HFFc6 (cell line): ENCODE measurements at regions not wholly inside any gene's neighbourhood (a gene's known extent, or its start where the extent isn't known, plus 50 kb on each side); places are given as distances from the start of the nearest gene placed in this dataset.

Source experiments
- DNase-seq: peaks from one replicate; pipeline ENCODE4 v3.0.0-alpha.2; 2018
- H3K27ac Mint-ChIP-seq: 2 replicates; pipeline ENCODE4 v1.8.0; 2020; ENCODE audit warnings: mild to moderate bottlenecking, mixed read lengths
- H3K27me3 Mint-ChIP-seq: 2 replicates; pipeline ENCODE4 v1.8.0; 2021; ENCODE audit warnings: mild to moderate bottlenecking, moderate library complexity, mixed read lengths; ENCODE audit not compliant: insufficient read depth
- H3K36me3 Mint-ChIP-seq: 2 replicates; pipeline ENCODE4 v1.8.0; 2021; ENCODE audit warnings: low read depth, mixed read lengths
- H3K4me1 Mint-ChIP-seq: 2 replicates; pipeline ENCODE4 v1.8.0; 2020; ENCODE audit warnings: low read depth, mixed read lengths
- H3K4me3 Mint-ChIP-seq: 2 replicates; pipeline ENCODE4 v1.8.0; 2020; ENCODE audit warnings: mild to moderate bottlenecking, moderate library complexity, mixed read lengths
- H3K9me3 Mint-ChIP-seq: 2 replicates; pipeline ENCODE4 v1.8.0; 2020; ENCODE audit warnings: mild to moderate bottlenecking, mixed read lengths
- CTCF ChIP-seq: fragments of 200-600 bp; sonication (generic); IDR thresholded peaks from 2 replicates; pipeline ENCODE4 v1.5.0; 2021; ENCODE audit warnings: antibody characterized with exemption, mild to moderate bottlenecking

GRCh38 chr3:189459231-189459630 is 172.0 kb upstream of the TP63 start:
- Mint-ChIP-seq H3K4me3 (no peak overlapping the region), H3K27ac (no peak overlapping the region), H3K27me3 (no peaks in the 10 kb centered on the region), H3K9me3 (peaks cover 32% of the 10 kb centered on the region), H3K4me1 (no peaks in the 10 kb centered on the region), H3K36me3 (no peaks in the 10 kb centered on the region)
- TF ChIP-seq CTCF, result no peak
- no peak for DNase-seq

GRCh38 chr3:189460511-189460910 is 170.7 kb upstream of the TP63 start:
- Mint-ChIP-seq H3K36me3 (no peaks in the 10 kb centered on the region), H3K27me3 (no peaks in the 10 kb centered on the region), H3K4me3 (no peak overlapping the region), H3K4me1 (no peaks in the 10 kb centered on the region), H3K27ac (no peak overlapping the region), H3K9me3 (peaks cover 23% of the 10 kb centered on the region)
- DNase-seq, result no peak
- TF ChIP-seq CTCF, result no peak

GRCh38 chr3:189464799-189465198 is 166.4 kb upstream of the TP63 start:
- H3K4me1 Mint-ChIP-seq, result no peaks in the 10 kb centered on the region
- no peaks in the 10 kb centered on the region for H3K27me3 Mint-ChIP-seq
- no peak for DNase-seq
- TF ChIP-seq CTCF, result no peak
- H3K27ac Mint-ChIP-seq, result no peak overlapping the region
- no peak overlapping the region for H3K4me3 Mint-ChIP-seq
- no peaks in the 10 kb centered on the region for H3K36me3 Mint-ChIP-seq
- H3K9me3 Mint-ChIP-seq, result peaks cover 19% of the 10 kb centered on the region

GRCh38 chr3:189466004-189466403 is 165.2 kb upstream of the TP63 start:
- no peak overlapping the region for H3K4me3 Mint-ChIP-seq
- no peak for TF ChIP-seq CTCF

GRCh38 chr3:189467451-189467850 is 163.7 kb upstream of the TP63 start:
- H3K27ac Mint-ChIP-seq, result no peak overlapping the region
- no peaks in the 10 kb centered on the region for H3K36me3 Mint-ChIP-seq
- no peaks in the 10 kb centered on the region for H3K27me3 Mint-ChIP-seq
- H3K4me1 Mint-ChIP-seq, result no peaks in the 10 kb centered on the region
- peaks cover 11% of the 10 kb centered on the region for H3K9me3 Mint-ChIP-seq
- H3K4me3 Mint-ChIP-seq, result no peak overlapping the region
- DNase-seq, result no peak
- no peak for TF ChIP-seq CTCF

More at GRCh38 chr3:189466004-189466403, 165.2 kb upstream of the TP63 start:
- no peak overlapping the region for H3K27ac Mint-ChIP-seq
- H3K36me3 Mint-ChIP-seq, result no peaks in the 10 kb centered on the region
- peaks cover 14% of the 10 kb centered on the region for H3K9me3 Mint-ChIP-seq
- no peak for DNase-seq
- no peaks in the 10 kb centered on the region for H3K4me1 Mint-ChIP-seq
- no peaks in the 10 kb centered on the region for H3K27me3 Mint-ChIP-seq

- TF ChIP-seq CTCF, result no peak
- Mint-ChIP-seq H3K27ac (no peak overlapping the region), H3K27me3 (peaks cover 3% of the 10 kb centered on the region; the same call in 1 of the 2 replicates), H3K36me3 (no peaks in the 10 kb centered on the region), H3K4me1 (no peaks in the 10 kb centered on the region), H3K4me3 (no peak overlapping the region), H3K9me3 (peaks cover 32% of the 10 kb centered on the region)
- DNase-seq, result no peak
Measured at GRCh38 chr3:189474944-189475343, 156.2 kb upstream of the TP63 start.
